Globus pallidus (tissue), 1 donor: ENCODE measurements at regions not wholly inside any gene's neighbourhood (a gene's known extent, or its start where the extent isn't known, plus 50 kb on each side); places are given as distances from the start of the nearest gene placed in this dataset.

ENCODE experiments used
- DNase-seq: peaks from one replicate; pipeline ENCODE4 v3.0.0-alpha.2; 2015; ENCODE audit warnings: low spot score

GRCh38 chr2:241924069-241924908 is 54.8 kb downstream of the RTP5 start:
- DNase-seq: no peak

GRCh38 chr2:241924909-241925250 is 55.4 kb downstream of the RTP5 start:
- no peak for DNase-seq

- DNase-seq: no peak
These were observed 55.7 kb downstream of the RTP5 start for GRCh38 chr2:241925277-241925676.

- no peak for DNase-seq
These were observed 56.4 kb downstream of the RTP5 start for GRCh38 chr2:241925821-241926441.

- no peak for DNase-seq
These were observed 57.2 kb downstream of the RTP5 start for GRCh38 chr2:241926541-241927311.

- DNase-seq: no peak
These were observed 60.3 kb downstream of the RTP5 start for GRCh38 chr2:241929551-241930490.

- no peak for DNase-seq
These were observed 61.8 kb downstream of the RTP5 start for GRCh38 chr2:241931084-241931975.

- no peak for DNase-seq
These were observed 62.7 kb downstream of the RTP5 start for GRCh38 chr2:241931976-241932898.

GRCh38 chr2:241932899-241933178 is 63.3 kb downstream of the RTP5 start:
- DNase-seq: no peak

- DNase-seq: peak; percentile 26
These were observed 63.8 kb downstream of the RTP5 start for GRCh38 chr2:241933179-241933911.

- no peak for DNase-seq
These were observed 65.8 kb downstream of the RTP5 start for GRCh38 chr2:241935314-241935713.

- no peak for DNase-seq
These were observed 66.2 kb downstream of the RTP5 start for GRCh38 chr2:241935774-241936173.

GRCh38 chr2:241936457-241937133 is 67.1 kb downstream of the RTP5 start:
- no peak for DNase-seq

GRCh38 chr2:241937297-241937696 is 67.8 kb downstream of the RTP5 start:
- no peak for DNase-seq

- no peak for DNase-seq
These were observed 70.0 kb downstream of the RTP5 start for GRCh38 chr2:241939541-241939940.

GRCh38 chr2:241940329-241940728 is 70.8 kb downstream of the RTP5 start:
- no peak for DNase-seq

- DNase-seq: no peak
These were observed 72.3 kb downstream of the RTP5 start for GRCh38 chr2:241941691-241942301.
